HT1080 (cell line): ENCODE measurements at regions not wholly inside any gene's neighbourhood (a gene's known extent, or its start where the extent isn't known, plus 50 kb on each side); places are given as distances from the start of the nearest gene placed in this dataset.

ENCODE experiments used
- DNase-seq: peaks from one replicate; pipeline ENCODE4 v3.0.0-alpha.2; 2015; ENCODE audit warnings: low read depth

DNA sequence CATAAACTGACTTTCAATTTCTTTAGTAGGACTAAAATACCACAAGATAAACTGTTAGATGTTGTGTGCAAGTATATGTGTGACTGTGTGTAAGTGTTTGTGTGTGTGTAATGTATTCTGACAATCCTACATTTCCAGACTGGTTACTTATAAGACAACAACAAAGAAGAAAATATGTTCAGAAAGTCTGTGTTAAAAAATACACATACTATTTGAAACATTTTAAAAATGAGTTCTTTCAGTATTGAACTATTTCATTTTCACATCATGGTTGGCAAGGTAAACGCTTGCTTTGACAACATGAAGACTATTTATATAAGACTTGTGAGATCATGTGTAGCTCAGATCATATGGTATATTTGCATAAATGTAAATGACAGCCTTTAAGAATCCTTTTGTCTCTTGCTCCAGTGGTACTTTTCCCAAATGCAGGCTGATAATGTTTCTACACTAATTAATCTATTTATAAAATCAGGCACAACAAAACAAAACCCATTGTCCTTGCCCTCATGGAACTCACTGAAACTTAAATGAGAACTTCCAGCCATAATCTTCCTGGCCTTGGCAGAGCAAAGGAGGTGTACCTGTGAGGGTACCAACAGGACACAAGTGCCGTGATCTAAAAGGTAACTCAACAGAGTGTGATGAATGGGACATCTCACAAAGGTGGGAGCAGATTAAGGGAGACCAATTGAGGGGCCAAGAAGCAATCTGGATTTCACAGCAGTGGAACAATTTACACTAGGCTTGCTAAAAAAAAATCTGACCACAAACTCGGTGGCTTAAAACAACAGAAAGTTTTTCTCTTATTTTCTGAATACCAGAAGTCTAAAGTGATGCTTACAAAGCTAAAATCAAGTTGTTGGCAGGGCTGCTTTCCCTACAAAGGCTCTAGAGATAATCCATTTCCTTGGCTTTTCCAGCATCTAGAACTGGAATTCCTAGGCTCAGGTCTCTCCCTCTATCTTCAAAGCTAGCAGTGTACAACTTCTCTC lies 349.0 kb downstream of the TBC1D4 start:
- DNase-seq = peak; percentile 50

DNA sequence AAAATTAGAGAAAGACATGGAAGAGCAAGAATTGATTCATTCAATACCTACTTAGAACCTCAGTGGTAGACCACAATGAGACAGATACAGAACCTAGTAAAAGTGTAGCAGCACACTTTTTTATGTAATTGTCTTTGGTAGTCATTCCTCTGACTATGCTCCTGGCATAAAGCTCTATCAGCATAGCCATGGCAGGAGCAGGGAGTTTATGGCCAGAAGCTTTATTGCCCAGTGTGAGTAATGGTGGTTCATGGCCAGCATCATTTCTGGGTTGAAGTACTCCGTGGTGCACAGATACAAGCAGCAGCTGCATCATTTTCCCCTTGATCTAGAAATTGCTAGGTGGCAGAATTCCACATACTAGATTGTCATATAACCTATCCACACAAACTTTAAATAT lies 352.6 kb downstream of the TBC1D4 start:
- peak; percentile 6 for DNase-seq

DNA sequence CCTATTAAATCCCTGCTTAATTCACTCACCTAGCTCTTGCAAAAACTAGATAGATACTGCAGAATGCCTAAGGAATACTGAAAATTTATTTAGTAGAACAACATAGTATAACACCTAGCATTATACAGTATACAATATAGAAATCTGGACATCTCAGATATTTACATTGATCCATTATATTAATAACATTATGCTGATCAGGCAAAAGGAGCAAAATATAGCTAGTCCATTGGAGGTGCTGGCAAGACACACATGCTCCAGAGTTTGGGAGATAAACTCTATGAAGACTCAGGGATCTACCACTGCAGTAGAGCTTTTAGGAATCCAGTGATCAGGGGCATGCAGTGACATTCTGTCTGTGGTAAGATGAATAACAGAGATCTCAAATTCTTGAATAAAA lies 357.6 kb downstream of the TBC1D4 start:
- DNase-seq = no peak

DNA sequence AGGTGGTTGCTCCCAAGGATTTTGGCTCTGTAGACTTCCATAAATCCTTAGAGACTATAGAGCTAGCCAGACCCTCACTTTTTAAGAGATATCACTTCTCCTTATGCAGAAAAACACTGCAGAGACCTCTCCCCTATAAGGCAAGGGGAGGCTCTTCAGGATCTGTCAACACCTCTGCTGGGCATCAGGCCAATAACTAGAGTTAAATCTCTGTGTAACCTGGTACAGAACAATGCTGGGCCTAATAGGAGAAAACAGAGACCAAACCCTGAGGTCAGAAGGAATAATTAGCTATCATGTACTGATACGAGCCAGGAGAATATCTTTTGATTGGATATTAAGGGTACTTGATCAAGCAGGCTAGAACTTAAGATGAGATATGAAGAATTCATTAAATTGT lies 358.5 kb downstream of the TBC1D4 start:
- no peak for DNase-seq

DNA sequence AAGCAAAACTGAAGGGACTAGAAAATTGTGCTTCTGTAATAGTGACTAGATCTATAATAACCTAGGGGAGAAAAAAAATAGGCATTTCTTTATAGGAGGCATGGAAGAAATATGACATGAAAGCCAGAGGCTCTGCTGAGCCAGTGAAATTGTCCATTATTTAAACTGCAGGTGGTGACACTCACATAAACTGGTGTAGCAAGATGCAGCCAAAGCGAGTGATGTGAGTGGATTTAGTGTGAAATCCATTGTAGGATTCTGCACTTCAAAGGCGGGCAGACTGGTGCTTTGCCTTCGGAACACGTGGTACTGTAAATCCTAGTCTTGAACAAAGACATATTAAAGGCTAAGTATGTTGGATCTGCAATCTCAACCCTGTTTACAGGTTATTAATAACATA lies 361.9 kb downstream of the TBC1D4 start:
- no peak for DNase-seq

DNA sequence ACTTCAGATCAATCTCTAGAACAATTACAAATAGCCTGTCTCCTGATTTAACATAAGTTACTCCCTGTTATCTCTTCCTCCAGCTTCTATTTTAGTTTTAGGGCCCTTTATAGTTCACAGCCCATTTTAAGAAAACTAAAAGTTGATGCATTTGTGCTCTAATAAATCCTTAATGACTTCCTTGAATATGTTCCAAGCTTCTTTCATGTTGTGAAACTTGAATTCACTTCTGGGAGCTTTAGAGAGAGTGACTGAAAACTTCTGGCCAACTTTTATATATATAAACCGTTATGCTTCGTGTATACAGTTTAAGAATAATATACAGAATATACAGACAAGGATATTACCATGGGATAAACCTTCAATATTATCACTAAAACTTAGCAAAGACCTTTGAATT lies 366.8 kb downstream of the TBC1D4 start:
- DNase-seq = no peak

DNA sequence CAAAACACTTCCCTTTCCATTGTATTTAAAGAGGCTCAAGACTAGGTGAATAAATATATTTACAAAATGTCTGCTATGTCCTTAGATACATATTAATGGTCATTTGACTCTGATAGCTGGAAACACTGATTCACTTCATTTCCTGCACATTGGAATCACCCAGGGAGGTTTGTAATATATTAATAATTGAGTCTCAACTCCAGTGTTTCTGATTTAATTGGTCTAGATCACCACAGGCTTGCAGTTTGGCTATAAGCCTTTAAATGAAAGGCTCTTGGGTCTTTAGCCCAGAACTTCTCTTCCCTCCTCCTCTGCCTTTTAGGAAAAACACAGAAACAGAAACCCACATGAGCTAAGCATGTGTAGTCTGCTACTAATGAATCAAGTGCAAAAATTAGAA lies 378.0 kb downstream of the TBC1D4 start:
- DNase-seq = no peak

DNA sequence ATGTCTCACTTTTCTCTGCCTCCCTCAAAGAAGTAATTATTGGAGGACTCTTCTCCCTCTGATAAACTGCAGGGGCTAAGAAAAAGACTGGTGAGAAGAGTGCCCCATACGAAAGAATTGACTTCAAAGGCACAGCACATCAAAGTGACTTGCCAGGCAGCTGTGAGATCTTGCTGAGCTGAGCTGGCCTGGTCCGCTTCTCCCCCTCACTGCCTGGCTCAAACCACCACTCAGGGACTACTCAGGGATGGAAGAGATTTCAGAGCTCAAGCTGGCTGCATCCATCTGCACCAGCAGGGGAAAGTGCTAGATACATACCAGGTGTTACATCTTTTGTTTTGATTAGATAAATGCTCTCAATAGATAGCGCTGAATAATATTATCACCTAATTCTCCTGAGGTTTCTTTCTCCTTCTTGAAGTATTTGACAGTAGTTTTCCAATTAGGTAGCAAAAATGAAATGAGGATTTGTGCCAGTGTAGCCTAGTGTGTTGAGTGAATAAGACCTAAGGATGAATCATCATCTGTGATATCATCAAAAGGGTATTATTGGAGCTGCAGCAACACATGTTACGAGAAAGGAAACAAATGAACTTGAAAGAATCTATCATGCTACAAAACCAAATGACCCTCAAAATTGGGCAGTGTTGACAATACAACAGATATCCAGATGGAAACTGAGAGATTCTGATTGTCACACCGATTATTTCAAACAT lies 379.8 kb downstream of the TBC1D4 start:
- DNase-seq = peak; percentile 56

DNA sequence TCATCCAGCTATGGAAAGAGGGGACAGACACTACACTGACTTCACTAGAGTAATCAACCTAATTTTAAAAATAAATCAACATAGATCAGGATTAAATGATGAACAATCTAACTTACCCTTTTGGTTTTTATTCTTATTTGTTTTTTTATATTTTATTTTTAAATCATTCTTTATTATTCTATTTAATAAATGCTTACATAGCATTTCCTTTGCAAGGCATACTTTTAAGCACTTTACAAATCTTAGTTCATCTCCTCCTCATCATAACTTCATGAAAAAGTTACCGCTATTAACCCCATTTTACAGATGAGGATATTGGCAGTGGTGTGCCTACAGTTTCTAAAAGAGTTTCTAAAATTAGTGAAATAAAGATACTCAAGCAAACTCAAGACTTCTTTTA lies 380.6 kb downstream of the TBC1D4 start:
- no peak for DNase-seq

DNA sequence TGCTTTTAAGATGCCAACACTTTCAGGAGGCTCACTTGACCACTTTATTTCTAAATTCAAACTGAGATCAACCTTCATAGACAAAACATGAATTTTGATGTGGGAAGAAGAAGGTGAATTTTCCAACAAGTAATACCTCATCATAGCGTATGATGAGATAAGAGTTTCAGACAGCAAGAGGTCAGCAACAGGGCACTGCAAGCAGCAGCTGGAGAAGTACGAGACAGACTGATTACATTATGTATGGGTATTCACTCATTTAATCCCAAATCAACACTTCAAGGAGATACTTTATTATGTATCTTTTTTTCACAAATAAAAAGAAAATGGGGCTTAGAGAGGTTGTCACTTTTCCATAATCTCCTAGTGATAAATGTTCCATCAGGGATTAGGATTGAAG lies 389.8 kb downstream of the TBC1D4 start:
- DNase-seq = no peak

DNA sequence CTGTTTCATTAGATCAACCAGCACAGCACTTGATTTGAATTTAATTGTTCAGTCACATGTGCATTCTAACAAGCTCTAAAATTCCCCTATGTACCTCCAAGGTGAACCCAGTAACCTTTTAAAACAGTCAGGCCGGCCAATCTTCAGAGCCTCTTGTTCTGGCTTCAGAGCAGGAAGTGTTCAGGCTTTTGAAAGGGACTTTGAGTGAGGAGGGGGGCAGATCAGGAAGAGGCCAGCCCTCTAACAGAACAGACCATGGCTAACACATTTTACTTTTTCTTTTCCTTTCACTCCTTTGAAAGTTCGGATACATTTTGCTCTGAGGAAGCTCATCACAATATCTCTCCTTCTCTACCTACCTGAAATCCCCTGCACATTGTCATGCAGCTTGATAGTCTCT lies 390.3 kb downstream of the TBC1D4 start:
- DNase-seq = no peak

DNA sequence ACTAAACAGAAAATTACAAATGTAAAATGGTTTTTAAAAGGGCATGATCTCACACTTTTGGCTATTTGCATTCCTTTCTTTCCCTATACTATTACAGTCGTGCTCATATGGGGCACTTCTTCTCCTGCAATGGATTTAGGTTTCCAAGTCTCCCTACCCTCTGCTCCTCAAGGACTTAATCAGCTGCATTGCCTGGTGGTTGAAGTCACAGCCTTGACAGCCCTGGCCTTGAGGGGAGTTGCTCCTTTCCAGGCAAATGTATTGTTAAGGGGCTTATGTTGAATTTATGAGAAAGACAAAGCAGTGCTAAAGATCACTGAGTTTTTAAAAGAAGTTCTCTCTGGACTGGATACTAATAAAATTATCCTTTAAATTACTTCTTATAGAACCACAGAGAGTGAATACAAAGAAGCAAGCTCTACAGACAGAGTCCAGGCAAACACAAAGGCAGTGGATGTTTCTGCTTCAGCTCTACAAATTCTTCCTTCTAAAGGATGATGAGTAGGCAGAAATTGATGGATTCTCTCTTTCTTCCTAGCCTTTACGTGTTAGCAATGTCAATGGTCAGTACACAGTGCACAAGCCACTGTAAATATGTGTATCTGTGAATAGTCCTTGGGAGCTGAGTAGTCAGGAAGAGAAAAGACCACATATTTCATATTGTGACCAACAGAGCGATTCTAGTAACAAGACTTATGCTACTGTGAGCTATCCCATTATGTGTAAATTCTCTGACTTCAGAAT lies 390.9 kb downstream of the TBC1D4 start:
- DNase-seq = no peak

DNA sequence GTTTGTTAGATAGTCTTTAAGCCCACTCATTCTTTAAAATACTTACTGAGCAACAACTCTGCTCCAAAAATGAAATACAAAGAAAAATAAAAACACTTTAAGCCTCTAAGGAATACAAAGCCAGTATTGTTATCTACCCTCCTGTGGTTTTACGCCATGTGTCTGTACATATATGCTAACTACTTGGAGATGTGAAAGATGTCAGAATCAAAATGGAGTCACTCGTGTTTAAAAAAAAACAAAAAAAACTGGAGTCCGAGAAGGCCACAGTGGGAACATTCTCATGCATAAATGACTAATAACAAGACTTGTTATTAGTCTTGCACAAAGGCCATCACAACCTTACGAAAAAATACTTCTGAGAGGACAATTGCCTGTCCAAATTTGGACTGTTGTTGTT lies 393.1 kb downstream of the TBC1D4 start:
- no peak for DNase-seq

DNA sequence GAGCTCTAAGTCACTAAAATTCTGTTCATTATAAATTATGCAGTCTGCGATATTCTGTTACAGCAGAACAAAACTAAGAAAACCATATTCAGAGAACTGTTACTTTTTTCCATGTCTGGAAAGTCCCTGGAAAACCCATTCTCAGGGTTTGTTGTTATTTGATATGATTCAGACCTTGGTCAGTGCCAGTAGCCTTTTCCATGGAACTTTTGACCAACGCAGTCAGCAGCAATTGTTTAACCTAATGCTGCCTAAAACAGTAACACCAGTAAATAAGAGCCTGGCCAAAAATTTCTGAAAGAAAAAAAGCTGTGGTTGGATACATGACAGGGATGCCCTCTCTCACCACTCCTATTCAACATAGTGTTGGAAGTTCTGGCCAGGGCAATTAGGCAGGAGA lies 402.7 kb downstream of the TBC1D4 start:
- peak; percentile 5 for DNase-seq

DNA sequence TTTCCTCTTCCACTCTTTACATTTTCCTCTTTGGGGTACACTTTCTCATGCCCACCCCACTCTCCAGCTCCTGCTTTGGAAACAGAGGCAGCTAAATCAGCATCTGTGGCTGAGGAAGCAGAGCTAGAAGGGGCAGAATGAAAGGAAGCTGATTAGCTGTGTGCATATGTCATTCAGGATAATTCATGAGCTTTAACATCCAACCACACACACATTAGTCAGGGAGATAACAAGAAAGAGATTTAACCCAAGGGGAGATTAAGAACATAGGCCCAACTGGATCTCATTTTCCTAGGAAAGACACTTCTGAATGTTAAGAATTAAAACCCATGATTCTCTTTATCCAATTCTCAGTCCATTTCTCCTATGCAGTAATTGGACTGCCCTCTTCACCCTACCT lies 405.5 kb downstream of the TBC1D4 start:
- no peak for DNase-seq

DNA sequence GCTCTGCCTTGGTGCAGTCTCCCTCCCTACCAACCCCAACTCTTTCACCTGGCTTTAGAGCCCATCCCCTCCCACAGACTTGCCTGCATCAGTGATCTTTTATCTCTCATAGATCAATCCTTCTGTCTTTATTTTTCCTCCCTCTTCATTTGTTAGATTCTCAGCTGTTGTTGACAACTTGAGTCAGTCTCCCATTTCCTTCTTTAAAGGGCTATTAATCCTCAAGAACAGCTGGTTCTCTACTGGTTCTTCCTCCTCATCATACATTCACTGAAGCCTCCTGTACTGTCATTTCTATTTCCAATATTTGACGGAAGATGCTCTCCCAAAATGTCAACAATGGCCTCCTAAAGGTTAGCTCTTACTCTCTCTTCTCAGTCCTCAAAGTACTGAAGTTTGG lies 408.2 kb downstream of the TBC1D4 start:
- no peak for DNase-seq

DNA sequence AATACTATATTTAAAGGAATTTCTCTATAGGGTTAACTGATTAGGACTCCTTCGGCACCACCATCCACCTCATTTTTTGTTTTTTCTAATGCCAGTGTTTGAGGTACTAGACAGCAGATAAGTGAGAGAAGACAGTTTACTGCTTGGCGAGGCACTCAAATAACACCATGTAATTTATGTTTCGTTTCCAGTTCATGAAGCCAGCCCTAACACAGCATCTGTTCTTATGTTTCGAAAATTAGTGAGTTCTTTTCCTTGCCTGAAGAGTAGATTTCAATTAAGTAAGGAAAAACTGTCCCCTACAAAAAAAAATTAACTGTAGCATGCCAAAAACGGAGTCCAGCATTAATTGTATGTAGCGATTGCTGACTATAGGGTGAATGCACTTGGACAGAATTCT lies 409.1 kb downstream of the TBC1D4 start:
- no peak for DNase-seq

DNA sequence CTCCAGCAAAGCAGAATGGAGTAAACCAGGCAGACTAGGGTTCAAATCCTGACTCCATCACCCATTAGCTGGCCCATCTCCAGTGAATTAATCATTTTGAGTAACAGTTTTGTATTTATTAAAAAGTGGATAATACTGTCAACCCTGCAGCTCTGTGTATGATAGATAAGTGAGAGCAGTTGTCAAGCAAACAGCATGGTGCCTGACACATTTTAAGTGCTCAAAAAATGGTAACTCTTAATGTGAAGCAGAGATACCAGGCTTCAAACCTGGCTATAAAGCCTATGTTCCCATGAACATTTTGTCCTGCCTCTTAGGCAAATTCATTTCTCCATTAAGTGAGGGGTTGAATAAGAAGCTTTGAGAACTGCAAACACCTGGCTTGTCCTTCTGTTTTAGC lies 409.6 kb downstream of the TBC1D4 start:
- no peak for DNase-seq

DNA sequence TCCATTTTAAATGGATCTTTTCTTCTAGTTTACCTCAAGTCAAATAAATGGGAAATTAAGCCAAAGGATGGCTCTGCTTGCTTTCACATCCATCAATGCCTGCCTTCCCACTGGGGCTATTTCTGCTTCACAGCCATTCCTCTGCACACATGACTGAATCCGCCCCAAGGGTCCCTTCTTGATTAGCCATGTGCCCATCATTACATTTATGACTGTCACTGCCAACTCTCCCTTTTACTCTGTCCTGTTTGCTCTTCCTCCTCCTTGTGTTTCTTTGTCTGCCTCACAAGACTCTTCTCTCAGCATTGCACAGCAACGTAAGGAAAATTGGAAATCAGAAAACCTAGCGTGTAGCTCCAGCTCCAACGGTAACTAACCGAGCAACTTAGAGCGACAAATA lies 410.2 kb downstream of the TBC1D4 start:
- DNase-seq = no peak

DNA sequence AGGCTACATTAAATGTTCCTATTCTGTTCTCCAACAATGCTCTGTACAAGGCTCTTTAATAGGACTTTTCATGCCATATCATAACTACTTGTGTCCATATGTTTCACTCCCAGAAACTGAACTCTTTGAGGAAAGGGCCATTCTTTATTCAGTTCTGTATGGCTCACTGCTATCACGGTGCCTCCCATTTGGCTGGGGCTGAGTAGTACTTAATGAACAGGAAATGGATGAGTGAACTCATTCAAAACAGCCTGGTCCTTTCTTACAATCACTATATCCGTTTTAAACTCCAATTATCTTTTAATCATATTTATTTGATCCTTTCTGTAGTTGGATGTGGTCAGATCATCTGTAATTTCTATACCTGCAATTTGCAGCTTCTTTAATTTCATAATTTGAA lies 410.6 kb downstream of the TBC1D4 start:
- DNase-seq = no peak

DNA sequence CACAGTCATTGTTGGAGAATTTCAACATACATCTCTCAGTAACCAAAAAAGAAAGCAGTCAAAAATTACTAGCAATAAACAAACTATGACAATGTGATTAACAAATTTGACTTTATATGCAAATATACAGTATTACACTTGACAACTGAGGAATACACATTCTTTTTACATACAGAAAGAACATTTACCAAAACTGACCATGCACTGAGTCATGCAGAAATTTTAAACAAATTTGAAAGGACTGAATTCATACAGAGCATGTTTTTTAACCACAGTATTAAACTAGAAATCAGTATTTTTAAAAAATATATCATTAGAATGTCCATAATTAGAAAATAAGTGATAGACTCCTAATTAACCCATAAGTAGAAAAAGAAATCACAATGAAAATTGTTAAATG lies 420.1 kb downstream of the TBC1D4 start:
- DNase-seq = no peak

DNA sequence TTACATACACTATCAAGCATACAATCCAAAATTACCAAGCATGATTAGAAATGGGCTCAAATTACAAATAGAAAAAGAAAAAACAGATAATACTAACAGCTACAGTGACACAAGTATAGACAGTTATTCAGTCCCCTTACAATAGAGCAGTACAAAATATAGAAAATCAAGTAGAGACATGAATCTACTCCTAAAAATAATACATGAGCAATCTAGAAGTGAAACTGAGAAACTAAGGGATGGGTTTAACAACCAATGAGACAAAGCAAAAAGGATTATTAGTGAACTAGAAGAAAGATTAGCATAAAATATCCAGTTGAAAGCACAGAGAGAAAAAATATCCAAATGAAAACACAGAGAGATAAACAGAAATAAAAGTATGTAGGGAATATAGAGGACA lies 426.7 kb downstream of the TBC1D4 start:
- no peak for DNase-seq
